ENCODE measurements at regions not wholly inside any gene's neighbourhood (a gene's known extent, or its start where the extent isn't known, plus 50 kb on each side); places are given as distances from the start of the nearest gene placed in this dataset.
"Not testable (repeated sequence)": the region's sequence is repeated elsewhere in the genome, so short reads cannot be mapped to it uniquely, and the experiment has no call there.

DNA sequence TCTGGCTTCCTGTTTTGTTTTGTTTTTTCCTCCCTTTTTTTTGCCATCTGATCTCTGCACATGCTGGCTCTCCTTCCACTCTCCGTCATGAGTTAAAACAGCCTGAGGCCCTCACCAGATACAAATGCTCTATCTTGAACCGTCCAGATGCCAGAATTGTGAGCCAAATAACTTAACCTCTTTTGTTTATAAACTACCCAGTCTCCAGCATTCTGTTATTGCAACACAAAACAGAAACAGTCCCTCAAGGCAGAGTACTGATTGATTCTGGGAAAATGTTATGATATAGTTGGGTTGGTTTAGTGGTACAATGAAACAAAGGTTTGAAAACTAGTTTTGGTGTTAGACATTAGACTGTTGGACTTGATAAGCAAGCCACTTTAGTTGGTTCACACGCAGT is 1390.0 kb upstream of the RAG2 start:
- H3K4me3 ChIP-seq = no peak overlapping the region
- H3K9me3 ChIP-seq (replicated peaks) = 0 out of 2 replicates have a peak, but pooled peaks cover 2% of the 10 kb centered on the region
- H3K36me3 ChIP-seq = no peaks in the 10 kb centered on the region
- H3K27ac ChIP-seq = no peak overlapping the region
- no peaks in the 10 kb centered on the region for H3K27me3 ChIP-seq (replicated peaks)
- DNase-seq (ENCODE audit: low read depth in 1 of 2, low spot score in 2 of 2) = no peak
- no peaks in the 10 kb centered on the region for H3K4me1 ChIP-seq (replicated peaks)

DNA sequence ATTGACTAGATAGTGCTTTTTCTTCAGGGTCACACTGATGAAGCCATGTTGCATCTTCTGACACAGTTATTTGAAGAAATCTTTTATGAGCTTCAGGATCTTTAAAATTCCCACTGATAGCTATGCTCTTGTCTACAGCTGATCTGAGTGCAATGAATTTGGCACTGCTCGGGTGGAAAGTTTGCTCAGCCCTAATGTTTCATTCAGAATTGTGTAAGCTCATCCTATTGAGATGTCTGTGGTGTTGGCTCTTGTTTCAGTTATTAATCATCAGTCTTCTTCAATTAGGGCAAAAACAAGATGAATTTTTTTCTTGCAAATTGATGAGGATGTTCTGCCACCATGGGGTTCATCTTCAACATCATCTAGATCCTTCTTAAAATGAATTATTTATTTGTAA is 1387.0 kb upstream of the RAG2 start:
- H3K27ac ChIP-seq = no peak overlapping the region
- no peak for DNase-seq (ENCODE audit: low read depth in 1 of 2, low spot score in 2 of 2)
- 0 out of 2 replicates have a peak, but pooled peaks cover 4% of the 10 kb centered on the region for H3K9me3 ChIP-seq (replicated peaks)
- no peak overlapping the region for H3K4me3 ChIP-seq
- no peaks in the 10 kb centered on the region for H3K36me3 ChIP-seq
- H3K27me3 ChIP-seq (replicated peaks) = no peaks in the 10 kb centered on the region
- no peaks in the 10 kb centered on the region for H3K4me1 ChIP-seq (replicated peaks)

GRCh38 chr11:37978647-37979046 is 1380.6 kb upstream of the RAG2 start:
- Histone ChIP-seq H3K36me3 (no peaks in the 10 kb centered on the region), H3K4me1 (replicated peaks) (no peaks in the 10 kb centered on the region), H3K27ac (no peak overlapping the region), H3K4me3 (no peak overlapping the region), H3K27me3 (replicated peaks) (no peaks in the 10 kb centered on the region), H3K9me3 (replicated peaks) (0 out of 2 replicates have a peak, but pooled peaks cover 4% of the 10 kb centered on the region)
- DNase-seq (ENCODE audit: low read depth in 1 of 2, low spot score in 2 of 2) = no peak

GRCh38 chr11:37973941-37974340 is 1375.9 kb upstream of the RAG2 start:
- no peaks in the 10 kb centered on the region for H3K36me3 ChIP-seq
- H3K27ac ChIP-seq = no peak overlapping the region
- no peaks in the 10 kb centered on the region for H3K27me3 ChIP-seq (replicated peaks)
- no peaks in the 10 kb centered on the region for H3K4me1 ChIP-seq (replicated peaks)
- H3K4me3 ChIP-seq = no peak overlapping the region
- no peak for DNase-seq (ENCODE audit: low read depth in 1 of 2, low spot score in 2 of 2)
- no peaks in the 10 kb centered on the region for H3K9me3 ChIP-seq (replicated peaks)

DNA sequence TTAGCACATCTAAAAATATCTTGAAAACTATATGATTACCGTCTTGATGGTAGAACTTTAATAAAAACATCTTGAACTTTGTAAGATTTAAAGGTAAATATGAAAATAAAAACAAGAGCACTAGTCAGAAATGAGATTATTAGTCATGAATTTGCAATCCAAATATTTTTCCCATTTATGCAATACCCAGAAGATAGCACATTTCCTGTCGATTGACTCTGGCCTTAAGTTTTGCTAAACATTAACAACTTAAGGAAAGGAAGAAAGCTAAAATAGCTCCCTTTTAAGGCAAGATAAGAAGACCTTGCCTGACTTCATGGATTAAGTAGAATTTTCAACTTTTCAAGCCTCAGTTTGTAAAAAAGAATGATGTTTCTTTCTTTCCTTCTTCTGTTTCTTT is 1374.7 kb upstream of the RAG2 start:
- Histone ChIP-seq H3K4me3 (no peak overlapping the region), H3K9me3 (replicated peaks) (no peaks in the 10 kb centered on the region), H3K36me3 (no peaks in the 10 kb centered on the region), H3K4me1 (replicated peaks) (no peaks in the 10 kb centered on the region), H3K27ac (no peak overlapping the region), H3K27me3 (replicated peaks) (no peaks in the 10 kb centered on the region)
- no peak for DNase-seq (ENCODE audit: low read depth in 1 of 2, low spot score in 2 of 2)

GRCh38 chr11:37969336-37969735 is 1371.3 kb upstream of the RAG2 start:
- H3K36me3 ChIP-seq; H3K27me3 ChIP-seq (replicated peaks); DNase-seq (ENCODE audit: low read depth in 1 of 2, low spot score in 2 of 2); H3K27ac ChIP-seq; H3K9me3 ChIP-seq (replicated peaks); H3K4me3 ChIP-seq; H3K4me1 ChIP-seq (replicated peaks): not testable (repeated sequence)

GRCh38 chr11:37968148-37968547 is 1370.1 kb upstream of the RAG2 start:
- Histone ChIP-seq H3K36me3 (no peaks in the 10 kb centered on the region), H3K27me3 (replicated peaks) (no peaks in the 10 kb centered on the region), H3K9me3 (replicated peaks) (peaks cover 2% of the 10 kb centered on the region; the same call in 1 of the 2 replicates), H3K27ac (no peak overlapping the region), H3K4me1 (replicated peaks) (no peaks in the 10 kb centered on the region), H3K4me3 (no peak overlapping the region)
- no peak for DNase-seq (ENCODE audit: low read depth in 1 of 2, low spot score in 2 of 2)

DNA sequence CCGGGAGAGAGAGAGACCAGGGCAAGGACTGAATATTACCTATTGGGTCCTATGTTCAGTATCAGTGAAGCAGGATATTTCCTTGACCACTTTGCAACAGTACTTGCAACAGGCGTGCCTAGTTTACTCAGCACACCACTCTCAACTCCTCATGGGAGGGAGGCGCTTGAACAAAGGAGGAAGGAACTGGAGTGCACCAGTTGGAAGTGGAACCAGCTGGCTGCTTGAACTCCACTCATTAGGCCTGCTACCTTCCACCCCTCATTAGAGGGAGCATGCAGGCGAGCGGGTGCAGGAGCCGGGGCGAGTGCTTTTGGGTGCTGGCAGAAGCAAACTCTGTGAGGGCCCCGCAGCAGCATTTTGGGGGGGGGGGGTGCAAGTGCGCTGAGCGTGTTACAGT is 1369.6 kb upstream of the RAG2 start:
- no peak overlapping the region for H3K27ac ChIP-seq
- DNase-seq (ENCODE audit: low read depth in 1 of 2, low spot score in 2 of 2) = no peak
- no peak overlapping the region for H3K4me3 ChIP-seq
- H3K4me1 ChIP-seq (replicated peaks) = no peaks in the 10 kb centered on the region
- H3K36me3 ChIP-seq = no peaks in the 10 kb centered on the region
- H3K27me3 ChIP-seq (replicated peaks) = no peaks in the 10 kb centered on the region
- peaks cover 2% of the 10 kb centered on the region; the same call in 1 of the 2 replicates for H3K9me3 ChIP-seq (replicated peaks)

- Histone ChIP-seq H3K27me3 (replicated peaks) (no peaks in the 10 kb centered on the region), H3K36me3 (no peaks in the 10 kb centered on the region), H3K9me3 (replicated peaks) (peaks cover 2% of the 10 kb centered on the region; the same call in 1 of the 2 replicates), H3K27ac (no peak overlapping the region), H3K4me3 (no peak overlapping the region), H3K4me1 (replicated peaks) (no peaks in the 10 kb centered on the region)
- no peak for DNase-seq (ENCODE audit: low read depth in 1 of 2, low spot score in 2 of 2)
Observed at GRCh38 chr11:37963440-37963839, 1365.4 kb upstream of the RAG2 start.

DNA sequence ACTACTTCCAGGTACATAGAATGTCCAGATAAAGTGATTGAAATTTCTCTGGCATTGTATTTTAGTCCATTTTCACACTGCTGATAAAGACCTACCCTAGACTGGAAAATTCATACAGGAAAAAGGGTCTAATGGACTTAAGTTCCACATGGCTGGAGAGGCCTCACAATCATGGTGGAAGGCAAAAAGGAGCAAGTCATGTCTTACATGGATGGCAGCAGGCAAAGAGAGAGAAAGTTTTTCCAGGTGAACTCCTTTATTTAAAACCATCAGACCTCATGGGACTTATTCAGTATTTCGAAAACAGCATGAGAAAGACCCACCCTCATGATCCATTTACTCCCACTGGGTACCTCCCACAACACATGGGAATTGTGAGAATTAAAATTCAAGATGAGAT is 1359.7 kb upstream of the RAG2 start:
- Histone ChIP-seq H3K4me1 (replicated peaks) (no peaks in the 10 kb centered on the region), H3K36me3 (no peaks in the 10 kb centered on the region), H3K27ac (no peak overlapping the region), H3K27me3 (replicated peaks) (no peaks in the 10 kb centered on the region), H3K4me3 (no peak overlapping the region), H3K9me3 (replicated peaks) (no peaks in the 10 kb centered on the region; the same call in 1 of the 2 replicates)
- DNase-seq (ENCODE audit: low read depth in 1 of 2, low spot score in 2 of 2) = no peak

GRCh38 chr11:37951996-37952395 is 1354.0 kb upstream of the RAG2 start:
- no peak overlapping the region for H3K27ac ChIP-seq
- DNase-seq (ENCODE audit: low read depth in 1 of 2, low spot score in 2 of 2) = no peak
- H3K27me3 ChIP-seq (replicated peaks) = no peaks in the 10 kb centered on the region
- no peaks in the 10 kb centered on the region for H3K4me1 ChIP-seq (replicated peaks)
- H3K4me3 ChIP-seq = no peak overlapping the region
- no peaks in the 10 kb centered on the region for H3K9me3 ChIP-seq (replicated peaks)
- no peaks in the 10 kb centered on the region for H3K36me3 ChIP-seq

DNA sequence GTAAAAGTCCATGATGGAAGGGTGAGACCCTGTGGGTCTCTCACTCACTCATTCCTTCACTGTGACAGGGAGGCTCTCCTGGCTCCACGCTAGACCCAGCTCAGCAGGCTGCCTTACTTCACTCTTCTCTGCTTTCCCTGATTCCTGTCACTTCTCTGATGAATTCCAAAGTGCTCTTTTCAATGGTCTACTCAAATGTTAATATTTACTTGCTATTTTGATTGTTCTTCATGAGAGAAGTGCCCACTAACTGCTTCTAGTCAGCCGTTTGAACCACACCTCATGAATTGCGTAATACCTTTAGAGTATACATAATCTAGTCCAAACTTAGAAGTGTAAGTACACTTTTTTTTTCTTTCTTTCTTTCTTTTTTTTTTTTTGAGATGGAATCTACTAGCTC is 1350.2 kb upstream of the RAG2 start:
- no peaks in the 10 kb centered on the region for H3K27me3 ChIP-seq (replicated peaks)
- no peaks in the 10 kb centered on the region for H3K36me3 ChIP-seq
- H3K9me3 ChIP-seq (replicated peaks) = no peaks in the 10 kb centered on the region; the same call in 1 of the 2 replicates
- no peak overlapping the region for H3K4me3 ChIP-seq
- no peak for DNase-seq (ENCODE audit: low read depth in 1 of 2, low spot score in 2 of 2)
- no peaks in the 10 kb centered on the region for H3K4me1 ChIP-seq (replicated peaks)
- no peak overlapping the region for H3K27ac ChIP-seq

- no peaks in the 10 kb centered on the region for H3K4me1 ChIP-seq (replicated peaks)
- H3K27me3 ChIP-seq (replicated peaks) = no peaks in the 10 kb centered on the region
- no peak for DNase-seq (ENCODE audit: low read depth in 1 of 2, low spot score in 2 of 2)
- H3K9me3 ChIP-seq (replicated peaks) = no peaks in the 10 kb centered on the region; the same call in 1 of the 2 replicates
- H3K4me3 ChIP-seq = no peak overlapping the region
- H3K27ac ChIP-seq = no peak overlapping the region
- H3K36me3 ChIP-seq = no peaks in the 10 kb centered on the region
Observed at GRCh38 chr11:37947821-37948220, 1349.8 kb upstream of the RAG2 start.

DNA sequence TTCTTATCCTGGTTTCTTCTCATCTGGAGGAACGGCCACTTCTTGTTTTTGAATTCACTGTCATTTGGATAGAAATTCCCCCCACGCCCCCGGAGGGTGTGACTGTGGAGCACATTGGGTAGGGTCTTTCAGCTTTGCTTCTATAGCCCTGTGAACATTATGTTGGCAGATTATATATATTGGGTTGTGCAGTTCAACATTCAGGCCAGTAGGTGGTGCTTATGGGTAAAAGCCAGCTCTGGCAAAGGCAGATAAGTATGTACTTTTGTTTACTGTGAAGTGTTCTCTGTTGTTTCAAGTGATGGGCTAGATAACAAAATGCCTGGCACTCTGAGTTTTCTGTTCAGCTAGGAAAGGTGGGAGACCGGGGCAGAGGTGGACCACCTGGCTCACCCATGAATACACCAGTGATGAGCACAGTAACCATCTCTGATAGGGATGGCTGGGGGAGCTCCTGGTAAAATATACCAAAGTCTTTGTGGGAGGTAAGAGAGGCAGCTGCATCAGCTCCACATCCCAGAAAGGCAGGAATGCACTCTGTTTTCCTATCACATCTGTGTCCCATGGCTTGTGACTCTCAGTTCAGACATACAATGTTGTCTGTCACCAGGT is 1348.2 kb upstream of the RAG2 start:
- H3K4me3 ChIP-seq = no peak overlapping the region
- no peaks in the 10 kb centered on the region for H3K36me3 ChIP-seq
- no peaks in the 10 kb centered on the region for H3K4me1 ChIP-seq (replicated peaks)
- no peaks in the 10 kb centered on the region; the same call in 1 of the 2 replicates for H3K9me3 ChIP-seq (replicated peaks)
- no peaks in the 10 kb centered on the region for H3K27me3 ChIP-seq (replicated peaks)
- no peak for DNase-seq (ENCODE audit: low read depth in 1 of 2, low spot score in 2 of 2)
- no peak overlapping the region for H3K27ac ChIP-seq

GRCh38 chr11:37942081-37942480 is 1344.0 kb upstream of the RAG2 start:
- no peaks in the 10 kb centered on the region for H3K27me3 ChIP-seq (replicated peaks)
- no peaks in the 10 kb centered on the region; the same call in 1 of the 2 replicates for H3K9me3 ChIP-seq (replicated peaks)
- H3K4me1 ChIP-seq (replicated peaks) = no peaks in the 10 kb centered on the region
- H3K36me3 ChIP-seq = no peaks in the 10 kb centered on the region
- no peak overlapping the region for H3K4me3 ChIP-seq
- no peak overlapping the region for H3K27ac ChIP-seq
- DNase-seq (ENCODE audit: low read depth in 1 of 2, low spot score in 2 of 2) = no peak

All from SJSA1 (cell line).